ENCODE measurements at regions not wholly inside any gene's neighbourhood (a gene's known extent, or its start where the extent isn't known, plus 50 kb on each side); places are given as distances from the start of the nearest gene placed in this dataset.

DNA sequence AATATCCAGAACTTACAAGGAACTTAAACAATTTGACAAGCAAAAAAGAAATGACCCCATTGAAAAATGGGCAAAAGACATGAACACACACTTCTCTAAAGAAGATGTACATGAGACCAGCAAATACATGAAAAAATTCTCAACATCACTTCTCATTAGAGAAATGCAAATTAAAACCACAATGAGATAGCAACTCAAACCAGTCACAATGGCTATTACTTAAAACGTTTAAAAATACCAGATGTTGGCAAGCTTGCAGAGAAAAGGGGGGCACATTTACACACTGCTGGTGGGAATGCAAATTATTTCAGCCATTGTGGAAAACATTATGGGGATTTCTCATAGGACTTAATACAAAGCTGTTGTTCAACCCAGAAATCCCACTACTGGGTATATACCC is 1634.0 kb downstream of the NCAM2 start:
- TF ChIP-seq YY1 (IDR thresholded peaks at IDR 0.05; ENCODE audit: low read depth, low read length) (no peak), CREM (IDR thresholded peaks at IDR 0.05; ENCODE audit: low read depth) (no peak), POLR2AphosphoS5 (IDR thresholded peaks at IDR 0.05; ENCODE audit: low read length) (no peak), EZH2 (IDR thresholded peaks at IDR 0.05; ENCODE audit: borderline replicate concordance, control insufficient read depth, low read depth, low read length) (no peak), GABPA (IDR thresholded peaks at IDR 0.05; ENCODE audit: low read depth) (no peak), POLR2A (IDR thresholded peaks at IDR 0.05; ENCODE audit: low read depth, low read length) (no peak), ZZZ3 (IDR thresholded peaks at IDR 0.05; ENCODE audit: control insufficient read depth, insufficient read length, low read depth) (no peak), BACH1 (IDR thresholded peaks at IDR 0.05; ENCODE audit: borderline replicate concordance) (no peak), SMC3 (IDR thresholded peaks at IDR 0.05; ENCODE audit: borderline replicate concordance, low read length) (no peak)
- TF ChIP-seq, protein P1, sequence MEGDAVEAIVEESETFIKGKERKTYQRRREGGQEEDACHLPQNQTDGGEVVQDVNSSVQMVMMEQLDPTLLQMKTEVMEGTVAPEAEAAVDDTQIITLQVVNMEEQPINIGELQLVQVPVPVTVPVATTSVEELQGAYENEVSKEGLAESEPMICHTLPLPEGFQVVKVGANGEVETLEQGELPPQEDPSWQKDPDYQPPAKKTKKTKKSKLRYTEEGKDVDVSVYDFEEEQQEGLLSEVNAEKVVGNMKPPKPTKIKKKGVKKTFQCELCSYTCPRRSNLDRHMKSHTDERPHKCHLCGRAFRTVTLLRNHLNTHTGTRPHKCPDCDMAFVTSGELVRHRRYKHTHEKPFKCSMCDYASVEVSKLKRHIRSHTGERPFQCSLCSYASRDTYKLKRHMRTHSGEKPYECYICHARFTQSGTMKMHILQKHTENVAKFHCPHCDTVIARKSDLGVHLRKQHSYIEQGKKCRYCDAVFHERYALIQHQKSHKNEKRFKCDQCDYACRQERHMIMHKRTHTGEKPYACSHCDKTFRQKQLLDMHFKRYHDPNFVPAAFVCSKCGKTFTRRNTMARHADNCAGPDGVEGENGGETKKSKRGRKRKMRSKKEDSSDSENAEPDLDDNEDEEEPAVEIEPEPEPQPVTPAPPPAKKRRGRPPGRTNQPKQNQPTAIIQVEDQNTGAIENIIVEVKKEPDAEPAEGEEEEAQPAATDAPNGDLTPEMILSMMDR (IDR thresholded peaks at IDR 0.05 in 2 of 3, conservative IDR thresholded peaks at IDR 0.05 in 1 of 3; ENCODE audit: control insufficient read depth in 2 of 3, extremely low read depth in 1 of 3, insufficient read depth in 1 of 3, low read depth in 3 of 3, low read length in 3 of 3): no peak
- TF ChIP-seq, protein P2, sequence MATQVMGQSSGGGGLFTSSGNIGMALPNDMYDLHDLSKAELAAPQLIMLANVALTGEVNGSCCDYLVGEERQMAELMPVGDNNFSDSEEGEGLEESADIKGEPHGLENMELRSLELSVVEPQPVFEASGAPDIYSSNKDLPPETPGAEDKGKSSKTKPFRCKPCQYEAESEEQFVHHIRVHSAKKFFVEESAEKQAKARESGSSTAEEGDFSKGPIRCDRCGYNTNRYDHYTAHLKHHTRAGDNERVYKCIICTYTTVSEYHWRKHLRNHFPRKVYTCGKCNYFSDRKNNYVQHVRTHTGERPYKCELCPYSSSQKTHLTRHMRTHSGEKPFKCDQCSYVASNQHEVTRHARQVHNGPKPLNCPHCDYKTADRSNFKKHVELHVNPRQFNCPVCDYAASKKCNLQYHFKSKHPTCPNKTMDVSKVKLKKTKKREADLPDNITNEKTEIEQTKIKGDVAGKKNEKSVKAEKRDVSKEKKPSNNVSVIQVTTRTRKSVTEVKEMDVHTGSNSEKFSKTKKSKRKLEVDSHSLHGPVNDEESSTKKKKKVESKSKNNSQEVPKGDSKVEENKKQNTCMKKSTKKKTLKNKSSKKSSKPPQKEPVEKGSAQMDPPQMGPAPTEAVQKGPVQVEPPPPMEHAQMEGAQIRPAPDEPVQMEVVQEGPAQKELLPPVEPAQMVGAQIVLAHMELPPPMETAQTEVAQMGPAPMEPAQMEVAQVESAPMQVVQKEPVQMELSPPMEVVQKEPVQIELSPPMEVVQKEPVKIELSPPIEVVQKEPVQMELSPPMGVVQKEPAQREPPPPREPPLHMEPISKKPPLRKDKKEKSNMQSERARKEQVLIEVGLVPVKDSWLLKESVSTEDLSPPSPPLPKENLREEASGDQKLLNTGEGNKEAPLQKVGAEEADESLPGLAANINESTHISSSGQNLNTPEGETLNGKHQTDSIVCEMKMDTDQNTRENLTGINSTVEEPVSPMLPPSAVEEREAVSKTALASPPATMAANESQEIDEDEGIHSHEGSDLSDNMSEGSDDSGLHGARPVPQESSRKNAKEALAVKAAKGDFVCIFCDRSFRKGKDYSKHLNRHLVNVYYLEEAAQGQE (IDR thresholded peaks at IDR 0.05; ENCODE audit: low read depth, low read length): no peak
- TF ChIP-seq, protein P3, sequence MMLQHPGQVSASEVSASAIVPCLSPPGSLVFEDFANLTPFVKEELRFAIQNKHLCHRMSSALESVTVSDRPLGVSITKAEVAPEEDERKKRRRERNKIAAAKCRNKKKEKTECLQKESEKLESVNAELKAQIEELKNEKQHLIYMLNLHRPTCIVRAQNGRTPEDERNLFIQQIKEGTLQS (IDR thresholded peaks at IDR 0.05; ENCODE audit: borderline replicate concordance, extremely low read depth, low read depth, low read length): no peak
